HG02852 (cell line): ENCODE measurements at regions not wholly inside any gene's neighbourhood (a gene's known extent, or its start where the extent isn't known, plus 50 kb on each side); places are given as distances from the start of the nearest gene placed in this dataset.
"Not testable (repeated sequence)": the region's sequence is repeated elsewhere in the genome, so short reads cannot be mapped to it uniquely, and the experiment has no call there.

Source experiments
- ATAC-seq: cut with Tn5 transposase; IDR thresholded peaks from one replicate; pipeline ENCODE4 v1.9.1; 2021; ENCODE audit warnings: mild to moderate bottlenecking, moderate library complexity; ENCODE audit not compliant: unreplicated experiment

DNA sequence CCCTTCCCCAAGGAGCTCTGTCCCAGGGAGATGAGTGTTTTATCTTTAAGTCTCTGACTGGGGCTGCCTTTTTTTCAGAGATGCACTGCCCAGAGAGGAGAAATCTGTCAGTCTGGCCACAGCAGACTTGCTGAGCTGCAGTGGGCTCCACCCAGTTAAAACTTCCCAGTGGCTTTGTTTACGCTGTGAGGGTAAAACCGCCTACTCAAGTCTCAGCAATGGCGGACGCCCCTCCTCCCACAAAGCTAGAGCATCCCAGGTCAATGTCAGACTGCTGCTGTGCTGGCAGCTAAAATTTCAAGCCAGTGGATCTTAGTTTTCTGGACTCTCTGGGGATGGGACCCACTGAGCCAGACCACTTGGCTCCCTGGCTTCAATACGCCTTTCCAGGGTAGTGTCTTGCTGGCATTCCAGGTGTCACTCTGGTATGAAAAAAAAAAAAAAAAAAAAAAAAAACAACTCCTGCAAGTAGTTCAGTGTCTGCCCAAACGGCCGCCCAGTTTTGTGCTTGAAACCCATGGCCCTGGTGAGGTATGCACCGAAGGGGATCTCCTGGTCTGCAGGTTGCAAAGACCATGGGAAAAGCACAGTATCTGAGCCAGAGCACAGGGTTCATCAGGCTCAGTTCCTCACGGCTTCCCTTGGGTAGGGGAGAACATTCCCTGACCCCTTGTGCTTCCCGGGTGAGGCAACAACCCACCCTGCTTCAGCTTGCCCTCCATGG, 1616.1 kb upstream of the ADGRL3 start:
- ATAC-seq: no peak

GRCh38 chr4:59597536-59598329, 1602.4 kb upstream of the ADGRL3 start:
- ATAC-seq: no peak

- ATAC-seq: no peak
Measured at GRCh38 chr4:59598330-59598618, 1601.9 kb upstream of the ADGRL3 start.

GRCh38 chr4:59608466-59608865, 1591.7 kb upstream of the ADGRL3 start:
- ATAC-seq: no peak

GRCh38 chr4:59612235-59612634, 1587.9 kb upstream of the ADGRL3 start:
- ATAC-seq: no peak

DNA sequence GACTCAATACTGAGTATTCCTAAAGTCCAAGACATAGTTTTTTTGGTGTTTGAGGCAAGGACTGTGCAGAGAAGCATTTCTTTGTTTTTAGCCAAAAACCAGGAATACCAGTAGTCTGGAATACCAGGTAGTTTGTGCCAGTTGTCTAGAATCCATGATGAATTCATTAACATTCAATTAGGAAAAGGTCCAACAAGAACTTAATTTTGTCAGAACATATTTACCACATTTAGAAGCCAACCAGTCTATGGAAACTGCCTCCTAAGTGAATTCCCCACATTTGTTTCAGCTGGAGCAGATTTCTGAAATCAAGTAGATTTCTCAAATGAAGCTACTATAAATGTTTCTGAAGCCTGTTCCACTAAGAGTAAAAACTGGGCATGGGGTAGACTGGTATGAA, 1584.8 kb upstream of the ADGRL3 start:
- no peak for ATAC-seq

- ATAC-seq: no peak
Measured at GRCh38 chr4:59629348-59629747, 1570.8 kb upstream of the ADGRL3 start.

- ATAC-seq: no peak
Measured at GRCh38 chr4:59630235-59630634, 1569.9 kb upstream of the ADGRL3 start.

GRCh38 chr4:59630922-59631321, 1569.2 kb upstream of the ADGRL3 start:
- no peak for ATAC-seq

DNA sequence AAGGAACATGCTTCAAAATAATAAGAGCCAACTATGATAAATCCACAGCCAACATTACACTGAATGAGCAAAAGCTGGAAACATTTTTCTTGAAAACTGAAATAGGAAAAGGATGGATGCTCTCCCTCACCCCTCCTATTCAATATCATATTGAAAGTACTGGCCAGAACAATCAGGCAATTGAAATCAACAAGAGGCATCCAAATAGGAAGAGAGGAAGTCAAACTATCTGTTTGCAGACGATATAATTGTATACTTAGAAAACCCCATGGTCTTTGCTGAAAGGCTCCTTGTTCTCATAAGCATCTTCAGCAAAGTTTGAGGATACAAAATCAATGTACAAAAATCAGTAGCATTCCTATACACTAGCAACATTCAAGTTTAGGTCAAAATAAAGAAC, 1562.5 kb upstream of the ADGRL3 start:
- no peak for ATAC-seq

DNA sequence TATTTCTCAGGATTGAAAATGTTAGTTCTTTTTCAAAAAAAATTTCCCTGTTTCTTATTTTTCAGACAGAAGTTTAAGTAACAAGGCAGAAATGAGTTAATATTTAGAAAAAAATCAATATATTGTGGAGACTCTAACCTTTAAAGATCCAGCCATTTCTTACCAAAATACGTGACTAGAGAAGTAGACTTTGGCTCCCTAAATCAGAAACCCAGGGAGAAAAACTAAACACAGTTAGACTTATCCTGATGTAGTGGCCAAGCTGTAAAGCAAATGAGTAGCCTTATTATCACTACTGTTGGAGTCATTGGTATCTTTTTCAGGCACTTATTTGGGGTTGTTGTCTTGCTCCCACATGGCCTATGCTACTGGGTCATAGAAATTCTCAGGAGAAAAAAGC, 1556.4 kb upstream of the ADGRL3 start:
- no peak for ATAC-seq

DNA sequence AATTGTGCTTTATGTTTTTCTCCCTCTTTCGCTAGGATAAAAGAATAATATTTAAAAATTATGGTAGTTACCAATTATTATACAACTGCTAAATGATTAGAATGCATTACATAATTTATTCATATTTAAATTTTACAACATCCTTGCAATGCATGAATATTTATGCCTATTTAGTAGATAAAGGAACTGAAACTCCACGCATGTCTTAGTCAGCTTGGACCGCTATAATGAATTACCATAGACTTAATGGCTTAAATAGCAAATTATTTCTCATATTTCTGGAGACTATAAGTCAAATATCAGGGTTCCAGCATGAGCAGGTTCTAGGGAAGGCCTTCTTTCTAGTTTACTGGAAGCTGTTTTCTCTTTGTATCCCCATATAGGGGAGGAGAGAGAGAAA, 1555.4 kb upstream of the ADGRL3 start:
- no peak for ATAC-seq

- ATAC-seq: no peak
Measured at GRCh38 chr4:59646082-59646481, 1554.0 kb upstream of the ADGRL3 start.

DNA sequence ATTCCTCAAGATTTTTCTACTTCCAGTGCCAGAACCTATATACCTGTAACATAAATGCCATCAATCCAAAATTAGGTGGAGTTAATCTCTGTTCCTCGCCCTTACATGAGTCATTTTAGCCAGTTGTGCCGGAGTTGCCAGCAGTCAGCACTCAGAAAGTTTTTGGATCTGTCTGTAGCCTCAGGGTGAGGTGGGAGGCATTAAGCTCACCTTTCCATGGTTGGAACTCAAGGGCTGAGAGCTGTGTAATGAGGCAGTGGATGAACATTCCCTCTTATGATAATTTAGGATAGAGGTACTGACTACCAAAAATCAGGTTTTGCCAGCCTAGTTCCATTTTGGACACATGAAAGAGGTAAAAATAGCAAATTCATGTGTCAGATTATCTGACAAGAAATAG, 1553.1 kb upstream of the ADGRL3 start:
- ATAC-seq: no peak

DNA sequence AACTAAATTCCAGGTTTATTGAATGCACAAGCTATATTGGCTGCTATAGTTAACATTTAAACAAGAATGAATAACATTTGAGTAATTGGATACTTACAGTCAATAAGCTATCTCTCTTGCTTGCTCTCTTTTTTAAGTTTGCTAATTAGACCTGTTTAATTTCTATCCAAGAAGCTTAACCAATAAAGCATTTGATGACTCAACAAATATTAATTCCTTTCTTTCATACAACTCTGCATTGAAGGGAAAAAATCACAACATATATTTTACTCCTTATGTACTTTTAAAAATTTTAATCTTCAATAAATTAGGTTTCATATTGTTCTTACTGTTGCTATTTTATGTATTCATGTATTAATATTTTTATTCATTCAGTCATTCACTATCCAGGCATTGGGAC, 1552.6 kb upstream of the ADGRL3 start:
- ATAC-seq: no peak

DNA sequence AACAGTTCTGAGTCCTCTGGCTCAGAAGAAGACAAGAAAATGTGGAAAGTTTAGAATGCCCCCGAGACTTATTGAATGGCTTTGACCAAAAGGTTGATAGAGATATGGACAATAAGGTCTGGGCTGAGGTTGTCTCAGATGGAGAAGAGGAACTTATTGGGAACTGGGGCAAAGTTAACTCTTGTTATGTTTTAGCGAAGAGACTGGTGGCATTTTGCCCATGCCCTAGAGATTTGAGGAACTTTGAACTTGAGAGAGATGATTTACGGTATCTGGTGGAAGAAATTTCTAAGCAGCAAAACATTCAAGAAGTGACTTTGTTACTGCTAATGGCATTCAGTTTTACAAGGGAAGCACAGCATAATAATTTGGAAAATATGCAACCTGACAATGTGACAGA, 1549.3 kb upstream of the ADGRL3 start:
- ATAC-seq: no peak

GRCh38 chr4:59655996-59656395, 1544.1 kb upstream of the ADGRL3 start:
- no peak for ATAC-seq

DNA sequence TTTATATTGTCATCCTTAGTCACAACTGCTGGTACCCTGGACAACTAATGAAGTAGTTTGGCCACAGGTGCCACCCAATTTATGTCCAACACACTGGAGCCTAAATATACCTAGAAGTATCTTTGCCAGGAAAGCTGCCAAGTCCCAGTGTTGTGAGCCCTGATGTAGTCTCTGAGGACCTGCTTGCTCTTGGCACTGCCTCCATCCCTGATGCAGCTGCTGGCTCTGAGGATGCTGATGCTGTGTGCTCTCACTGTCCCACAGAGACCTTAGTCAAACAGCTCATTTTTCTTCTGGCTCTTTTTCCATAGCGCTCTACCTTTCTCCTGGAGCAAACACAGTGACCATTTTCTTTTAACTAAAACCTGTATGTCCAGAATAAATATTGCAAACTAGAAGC, 1535.4 kb upstream of the ADGRL3 start:
- ATAC-seq: no peak

- no peak for ATAC-seq
Measured at GRCh38 chr4:59666645-59667044, 1533.5 kb upstream of the ADGRL3 start.

- no peak for ATAC-seq
Measured at GRCh38 chr4:59671037-59671436, 1529.1 kb upstream of the ADGRL3 start.

DNA sequence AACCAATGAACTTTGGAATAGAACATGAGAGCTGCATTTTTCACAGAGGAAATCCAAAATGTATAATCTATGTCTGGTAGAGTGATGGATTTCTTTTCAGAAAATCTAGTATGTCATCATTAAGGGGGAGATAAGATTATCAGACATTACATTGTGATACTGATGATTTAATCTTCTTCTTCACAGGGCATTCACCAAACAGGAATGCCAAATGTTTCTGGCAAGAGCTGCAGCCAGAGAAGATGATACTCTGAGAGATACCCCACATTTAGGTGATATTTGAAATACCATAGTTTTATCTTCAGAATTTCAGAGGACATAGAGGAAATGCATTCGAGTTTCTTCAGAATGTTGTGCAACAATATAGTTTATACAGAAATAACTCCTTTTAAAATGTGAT, 1523.7 kb upstream of the ADGRL3 start:
- ATAC-seq: no peak

GRCh38 chr4:59676992-59677391, 1523.1 kb upstream of the ADGRL3 start:
- ATAC-seq: not testable (repeated sequence)

- no peak for ATAC-seq
Measured at GRCh38 chr4:59685626-59686025, 1514.5 kb upstream of the ADGRL3 start.
